K562 (cell line): ENCODE measurements at regions not wholly inside any gene's neighbourhood (a gene's known extent, or its start where the extent isn't known, plus 50 kb on each side); places are given as distances from the start of the nearest gene placed in this dataset.

Experiments
- DNMT1 ChIP-seq: fragments of 450-650 bp; IDR thresholded peaks from 2 replicates; pipeline ENCODE4 v1.6.1; 2016; ENCODE audit warnings: antibody characterized with exemption, mild to moderate bottlenecking
- ERF ChIP-seq: fragments of 450-650 bp; formaldehyde crosslinking; IDR thresholded peaks from 2 replicates; pipeline ENCODE4 v1.4.0; 2020; ENCODE audit warnings: mild to moderate bottlenecking, mixed read lengths
- GABPB1 ChIP-seq: sonication (generic); formaldehyde crosslinking; IDR thresholded peaks from 2 replicates; pipeline ENCODE4 v1.8.0; 2022; ENCODE audit warnings: mild to moderate bottlenecking, missing genetic modification reagents
- HCFC1 ChIP-seq: IDR thresholded peaks from 2 replicates; pipeline ENCODE4 v1.6.1; 2012; ENCODE audit warnings: low read depth, low read length, improper control_type of control experiment
- KLF10 ChIP-seq: fragments of 250-450 bp; sonication (Bioruptor Pico); IDR thresholded peaks from 2 replicates; pipeline ENCODE4 v1.6.1; 2021; ENCODE audit warnings: matching md5 sums
- RAD21 ChIP-seq, 2 experiments: fragments of 250-450 bp in 1 of 2; fragments of 450-650 bp in 1 of 2; sonication (Bioruptor Pico) in 1 of 2; formaldehyde crosslinking in 1 of 2; IDR thresholded peaks in 1 of 2; conservative IDR thresholded peaks in 1 of 2; 2 replicates each; pipeline versions ENCODE4 v1.4.0 to v1.8.0; 2020 to 2022; ENCODE audit warnings: mild to moderate bottlenecking in 2 of 2, moderate library complexity in 1 of 2
- RBM14 ChIP-seq: fragments of 200-400 bp; formaldehyde crosslinking; IDR thresholded peaks from 2 replicates; pipeline ENCODE4 v1.6.1; 2018; ENCODE audit warnings: low read depth, mild to moderate bottlenecking, low read length, moderate library complexity, borderline replicate concordance; ENCODE audit not compliant: insufficient read depth
- RCOR1 ChIP-seq, 2 experiments: IDR thresholded peaks; 2 replicates each; pipeline ENCODE4 v1.6.1; 2012; ENCODE audit warnings: low read depth in 2 of 2, low read length in 2 of 2, borderline replicate concordance in 1 of 2, improper control_type of control experiment in 1 of 2
- SIX5 ChIP-seq, 2 experiments: IDR thresholded peaks; 2 replicates each; pipeline ENCODE4 v1.6.1; 2011; ENCODE audit warnings: low read length in 2 of 2, borderline replicate concordance in 1 of 2, low read depth in 1 of 2, mild to moderate bottlenecking in 1 of 2, moderate library complexity in 1 of 2; ENCODE audit not compliant: insufficient read depth in 1 of 2
- TAL1 ChIP-seq: fragments of 450-650 bp; IDR thresholded peaks from 2 replicates; pipeline ENCODE4 v1.6.1; 2016; ENCODE audit warnings: mild to moderate bottlenecking
- ZNF175 ChIP-seq: fragments of 200-800 bp; sonication (Bioruptor generic); IDR thresholded peaks from 2 replicates; pipeline ENCODE4 v1.6.1; 2016; ENCODE audit warnings: low read depth, mild to moderate bottlenecking, missing genetic modification characterization, missing compliant biosample characterization
- ZNF586 ChIP-seq: fragments of 450-650 bp; formaldehyde crosslinking; conservative IDR thresholded peaks from 2 replicates; pipeline ENCODE4 v1.4.0; 2020; ENCODE audit warnings: mild to moderate bottlenecking, moderate library complexity
- TF ChIP-seq, protein P1 (sequence below): fragments of 250-450 bp; sonication (Bioruptor Pico); IDR thresholded peaks from 2 replicates; pipeline ENCODE4 v1.8.0; 2022; ENCODE audit warnings: inconsistent platforms
- TF ChIP-seq, protein P2 (sequence below): fragments of 250-450 bp; sonication (Bioruptor Pico); IDR thresholded peaks from 2 replicates; pipeline ENCODE4 v1.8.0; 2022; ENCODE audit warnings: moderate library complexity, mild to moderate bottlenecking, inconsistent platforms
- TF ChIP-seq, protein P3 (sequence below): sonication (generic); formaldehyde crosslinking; IDR thresholded peaks from 2 replicates; pipeline ENCODE4 v1.8.1; 2023; ENCODE audit warnings: mild to moderate bottlenecking, missing genetic modification reagents, moderate library complexity
- TF ChIP-seq, protein P4 (sequence below): IDR thresholded peaks from 2 replicates; pipeline ENCODE4 v1.6.1; 2011; ENCODE audit not compliant: insufficient read length; ENCODE audit errors: extremely low read depth
- TF ChIP-seq, protein P5 (sequence below): sonication (generic); formaldehyde crosslinking; IDR thresholded peaks from 2 replicates; pipeline ENCODE4 v1.8.0; 2022; ENCODE audit warnings: mild to moderate bottlenecking, missing genetic modification reagents, borderline replicate concordance
- TF ChIP-seq, protein P6 (sequence below): sonication (generic); formaldehyde crosslinking; IDR thresholded peaks from 2 replicates; pipeline ENCODE4 v1.8.1; 2023; ENCODE audit warnings: mild to moderate bottlenecking, missing genetic modification reagents

DNA sequence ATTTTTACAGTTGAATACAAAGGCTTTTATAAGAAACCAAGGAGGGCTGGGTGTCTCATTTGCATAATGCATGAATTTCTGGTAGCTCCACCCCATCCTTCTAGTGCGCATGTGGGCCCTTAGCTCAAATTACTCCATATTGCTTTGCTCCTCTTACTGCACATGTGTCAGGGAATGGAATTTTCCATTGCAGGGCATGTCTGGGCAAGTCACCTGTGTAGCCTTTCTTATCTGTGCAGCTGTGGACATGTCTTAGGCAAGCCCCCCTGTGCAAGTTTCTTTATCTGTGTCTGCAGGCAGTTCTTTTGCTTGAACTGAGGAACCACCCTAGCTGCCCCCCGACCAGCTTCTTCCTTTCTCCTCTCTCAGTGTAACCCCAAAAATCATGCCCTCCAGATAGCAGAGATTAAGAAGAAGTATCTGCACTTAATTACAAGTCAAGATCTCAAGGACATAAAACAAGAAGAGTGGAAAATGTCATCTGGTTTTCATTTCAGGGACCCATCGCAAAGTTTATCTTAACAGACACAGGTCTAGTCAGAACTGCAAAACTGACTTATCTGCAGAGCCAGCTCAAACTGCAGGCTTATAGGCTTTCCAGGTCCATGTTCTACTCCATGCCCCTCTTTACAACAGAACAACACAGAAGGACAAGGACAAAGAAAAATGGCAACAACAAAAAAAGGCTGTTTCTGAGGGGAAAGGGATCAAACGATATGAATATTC, 137.9 kb upstream of the HS3ST4 start (continued):
- TF ChIP-seq GABPB1 (no peak), HCFC1 (no peak), ZNF586 (CRISPR knock-in tag) (no peak), TAL1 (peak; percentile 96), RCOR1 (IDR thresholded peaks at IDR 0.05; ENCODE audit: borderline replicate concordance in 1 of 2, low read depth in 2 of 2, low read length in 2 of 2) (no peak), DNMT1 (no peak), RBM14 (no peak), SIX5 (IDR thresholded peaks at IDR 0.05; ENCODE audit: borderline replicate concordance in 1 of 2, insufficient read depth in 1 of 2, low read depth in 1 of 2, low read length in 2 of 2) (no peak), ERF (CRISPR knock-in tag) (no peak), KLF10 (CRISPR knock-in tag) (no peak), ZNF175 (peak; percentile 75; the same call in 1 of the 2 replicates), RAD21 (CRISPR knock-in tag; conservative IDR thresholded peaks at IDR 0.05 in 1 of 2, IDR thresholded peaks at IDR 0.05 in 1 of 2) (no peak)
- TF ChIP-seq, protein P1, sequence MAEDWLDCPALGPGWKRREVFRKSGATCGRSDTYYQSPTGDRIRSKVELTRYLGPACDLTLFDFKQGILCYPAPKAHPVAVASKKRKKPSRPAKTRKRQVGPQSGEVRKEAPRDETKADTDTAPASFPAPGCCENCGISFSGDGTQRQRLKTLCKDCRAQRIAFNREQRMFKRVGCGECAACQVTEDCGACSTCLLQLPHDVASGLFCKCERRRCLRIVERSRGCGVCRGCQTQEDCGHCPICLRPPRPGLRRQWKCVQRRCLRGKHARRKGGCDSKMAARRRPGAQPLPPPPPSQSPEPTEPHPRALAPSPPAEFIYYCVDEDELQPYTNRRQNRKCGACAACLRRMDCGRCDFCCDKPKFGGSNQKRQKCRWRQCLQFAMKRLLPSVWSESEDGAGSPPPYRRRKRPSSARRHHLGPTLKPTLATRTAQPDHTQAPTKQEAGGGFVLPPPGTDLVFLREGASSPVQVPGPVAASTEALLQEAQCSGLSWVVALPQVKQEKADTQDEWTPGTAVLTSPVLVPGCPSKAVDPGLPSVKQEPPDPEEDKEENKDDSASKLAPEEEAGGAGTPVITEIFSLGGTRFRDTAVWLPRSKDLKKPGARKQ (CRISPR knock-in tag), result no peak
- TF ChIP-seq, protein P2, sequence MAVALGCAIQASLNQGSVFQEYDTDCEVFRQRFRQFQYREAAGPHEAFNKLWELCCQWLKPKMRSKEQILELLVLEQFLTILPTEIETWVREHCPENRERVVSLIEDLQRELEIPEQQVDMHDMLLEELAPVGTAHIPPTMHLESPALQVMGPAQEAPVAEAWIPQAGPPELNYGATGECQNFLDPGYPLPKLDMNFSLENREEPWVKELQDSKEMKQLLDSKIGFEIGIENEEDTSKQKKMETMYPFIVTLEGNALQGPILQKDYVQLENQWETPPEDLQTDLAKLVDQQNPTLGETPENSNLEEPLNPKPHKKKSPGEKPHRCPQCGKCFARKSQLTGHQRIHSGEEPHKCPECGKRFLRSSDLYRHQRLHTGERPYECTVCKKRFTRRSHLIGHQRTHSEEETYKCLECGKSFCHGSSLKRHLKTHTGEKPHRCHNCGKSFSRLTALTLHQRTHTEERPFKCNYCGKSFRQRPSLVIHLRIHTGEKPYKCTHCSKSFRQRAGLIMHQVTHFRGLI (CRISPR knock-in tag), result no peak
- TF ChIP-seq, protein P3, sequence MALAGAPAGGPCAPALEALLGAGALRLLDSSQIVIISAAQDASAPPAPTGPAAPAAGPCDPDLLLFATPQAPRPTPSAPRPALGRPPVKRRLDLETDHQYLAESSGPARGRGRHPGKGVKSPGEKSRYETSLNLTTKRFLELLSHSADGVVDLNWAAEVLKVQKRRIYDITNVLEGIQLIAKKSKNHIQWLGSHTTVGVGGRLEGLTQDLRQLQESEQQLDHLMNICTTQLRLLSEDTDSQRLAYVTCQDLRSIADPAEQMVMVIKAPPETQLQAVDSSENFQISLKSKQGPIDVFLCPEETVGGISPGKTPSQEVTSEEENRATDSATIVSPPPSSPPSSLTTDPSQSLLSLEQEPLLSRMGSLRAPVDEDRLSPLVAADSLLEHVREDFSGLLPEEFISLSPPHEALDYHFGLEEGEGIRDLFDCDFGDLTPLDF (CRISPR knock-in tag), result no peak
- TF ChIP-seq, protein P4, sequence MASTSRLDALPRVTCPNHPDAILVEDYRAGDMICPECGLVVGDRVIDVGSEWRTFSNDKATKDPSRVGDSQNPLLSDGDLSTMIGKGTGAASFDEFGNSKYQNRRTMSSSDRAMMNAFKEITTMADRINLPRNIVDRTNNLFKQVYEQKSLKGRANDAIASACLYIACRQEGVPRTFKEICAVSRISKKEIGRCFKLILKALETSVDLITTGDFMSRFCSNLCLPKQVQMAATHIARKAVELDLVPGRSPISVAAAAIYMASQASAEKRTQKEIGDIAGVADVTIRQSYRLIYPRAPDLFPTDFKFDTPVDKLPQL, result no peak
- TF ChIP-seq, protein P5, sequence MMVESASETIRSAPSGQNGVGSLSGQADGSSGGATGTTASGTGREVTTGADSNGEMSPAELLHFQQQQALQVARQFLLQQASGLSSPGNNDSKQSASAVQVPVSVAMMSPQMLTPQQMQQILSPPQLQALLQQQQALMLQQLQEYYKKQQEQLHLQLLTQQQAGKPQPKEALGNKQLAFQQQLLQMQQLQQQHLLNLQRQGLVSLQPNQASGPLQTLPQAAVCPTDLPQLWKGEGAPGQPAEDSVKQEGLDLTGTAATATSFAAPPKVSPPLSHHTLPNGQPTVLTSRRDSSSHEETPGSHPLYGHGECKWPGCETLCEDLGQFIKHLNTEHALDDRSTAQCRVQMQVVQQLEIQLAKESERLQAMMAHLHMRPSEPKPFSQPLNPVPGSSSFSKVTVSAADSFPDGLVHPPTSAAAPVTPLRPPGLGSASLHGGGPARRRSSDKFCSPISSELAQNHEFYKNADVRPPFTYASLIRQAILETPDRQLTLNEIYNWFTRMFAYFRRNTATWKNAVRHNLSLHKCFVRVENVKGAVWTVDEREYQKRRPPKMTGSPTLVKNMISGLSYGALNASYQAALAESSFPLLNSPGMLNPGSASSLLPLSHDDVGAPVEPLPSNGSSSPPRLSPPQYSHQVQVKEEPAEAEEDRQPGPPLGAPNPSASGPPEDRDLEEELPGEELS, result no peak
- TF ChIP-seq, protein P6, sequence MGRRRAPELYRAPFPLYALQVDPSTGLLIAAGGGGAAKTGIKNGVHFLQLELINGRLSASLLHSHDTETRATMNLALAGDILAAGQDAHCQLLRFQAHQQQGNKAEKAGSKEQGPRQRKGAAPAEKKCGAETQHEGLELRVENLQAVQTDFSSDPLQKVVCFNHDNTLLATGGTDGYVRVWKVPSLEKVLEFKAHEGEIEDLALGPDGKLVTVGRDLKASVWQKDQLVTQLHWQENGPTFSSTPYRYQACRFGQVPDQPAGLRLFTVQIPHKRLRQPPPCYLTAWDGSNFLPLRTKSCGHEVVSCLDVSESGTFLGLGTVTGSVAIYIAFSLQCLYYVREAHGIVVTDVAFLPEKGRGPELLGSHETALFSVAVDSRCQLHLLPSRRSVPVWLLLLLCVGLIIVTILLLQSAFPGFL (CRISPR knock-in tag), result no peak
